H1 (cell line): ENCODE measurements at regions not wholly inside any gene's neighbourhood (a gene's known extent, or its start where the extent isn't known, plus 50 kb on each side); places are given as distances from the start of the nearest gene placed in this dataset.

Experiments used
- CTCF ChIA-PET: fragments of 300-600 bp; sonication (Branson Sonifier 250); formaldehyde crosslinking; loops from one replicate; lab custom pipeline; 2021; ENCODE audit not compliant: partially characterized antibody; lab: Charles Lee
- POLR2A ChIA-PET: fragments of 300-600 bp; sonication (Branson Sonifier 250); formaldehyde crosslinking; loops from one replicate; lab custom pipeline; 2021; ENCODE audit warnings: inconsistent platforms; ENCODE audit not compliant: partially characterized antibody; lab: Charles Lee
- DNase-seq, 2 experiments: peaks; one replicate each; pipeline versions ENCODE4 v3.0.0 to v3.0.0-alpha.2; 2010 to 2022; ENCODE audit warnings: low spot score in 2 of 2, low read depth in 1 of 2, mixed read lengths in 1 of 2
- FAIRE-seq: peaks from 2 replicates; lab custom pipeline; 2011; peaks lifted over from hg19 to GRCh38; lab: Jason Lieb, UNC
- H2AFZ ChIP-seq: 2 replicates; pipeline ENCODE4 v1.8.1; 2012; ENCODE audit warnings: low read length, inconsistent platforms
- H2AK5ac ChIP-seq: 2 replicates; pipeline ENCODE4 v1.6.1; 2013; ENCODE audit warnings: low read depth, low read length
- H2BK120ac ChIP-seq: replicated peaks from 2 replicates; pipeline ENCODE3; 2013; ENCODE audit warnings: low read depth, low read length, inconsistent platforms
- H2BK12ac ChIP-seq: 2 replicates; pipeline ENCODE4 v1.6.1; 2013; ENCODE audit warnings: low read depth, low read length
- H2BK15ac ChIP-seq: 2 replicates; pipeline ENCODE4 v1.6.1; 2013; ENCODE audit warnings: low read length
- H2BK20ac ChIP-seq: 2 replicates; pipeline ENCODE4 v1.6.1; 2013; ENCODE audit warnings: low read length
- H2BK5ac ChIP-seq: 2 replicates; pipeline ENCODE4 v1.6.1; 2013; ENCODE audit warnings: low read depth, low read length
- H3K14ac ChIP-seq: 2 replicates; pipeline ENCODE4 v1.6.1; 2013; ENCODE audit warnings: inconsistent platforms; ENCODE audit not compliant: insufficient read length
- H3K18ac ChIP-seq: 2 replicates; pipeline ENCODE4 v1.6.1; 2013; ENCODE audit warnings: low read length; ENCODE audit errors: extremely low read depth
- H3K23ac ChIP-seq: 2 replicates; pipeline ENCODE4 v1.6.1; 2013; ENCODE audit warnings: inconsistent platforms; ENCODE audit not compliant: insufficient read length
- H3K23me2 ChIP-seq: 2 replicates; pipeline ENCODE4 v1.6.1; 2013; ENCODE audit warnings: low read depth, low read length
- H3K27ac ChIP-seq: 2 replicates; pipeline ENCODE4 v1.6.1; 2011; ENCODE audit warnings: low read depth, low read length, inconsistent platforms
- H3K27me3 ChIP-seq, 4 experiments: replicated peaks in 1 of 4; 1 replicate in 1 of 4; 2 replicates in 3 of 4; pipeline versions ENCODE4 v1.6.1 to v1.8.1; 2011 to 2013; ENCODE audit warnings: low read length in 3 of 4, mild to moderate bottlenecking in 3 of 4, inconsistent platforms in 2 of 4, mixed read lengths in 2 of 4, moderate library complexity in 1 of 4; ENCODE audit not compliant: control insufficient read depth in 3 of 4, insufficient read depth in 3 of 4; ENCODE audit errors: extremely low read depth in 1 of 4
- H3K36me3 ChIP-seq, 4 experiments: 2 replicates each; pipeline versions ENCODE4 v1.6.1 to v1.8.1; 2011 to 2013; ENCODE audit warnings: mild to moderate bottlenecking in 4 of 4, low read length in 3 of 4, moderate library complexity in 2 of 4, control low read depth in 1 of 4, inconsistent platforms in 1 of 4; ENCODE audit not compliant: insufficient read depth in 4 of 4, control insufficient read depth in 2 of 4
- H3K4ac ChIP-seq: replicated peaks from 2 replicates; pipeline ENCODE3; 2013; ENCODE audit warnings: low read length, low read depth, mixed read lengths, inconsistent platforms; ENCODE audit not compliant: insufficient read length
- H3K4me1 ChIP-seq, 4 experiments: replicated peaks in 1 of 4; 1 replicate in 1 of 4; 2 replicates in 3 of 4; pipeline versions ENCODE4 v1.6.1 to v1.8.1; 2011 to 2013; ENCODE audit warnings: low read length in 3 of 4, inconsistent platforms in 2 of 4, mixed read lengths in 1 of 4; ENCODE audit not compliant: insufficient read depth in 4 of 4, control insufficient read depth in 3 of 4
- H3K4me2 ChIP-seq, 2 experiments: 2 replicates each; pipeline versions ENCODE4 v1.6.1 to v1.8.1; 2011 to 2013; ENCODE audit warnings: low read depth in 2 of 2, low read length in 2 of 2, control low read depth in 1 of 2, inconsistent platforms in 1 of 2, mild to moderate bottlenecking in 1 of 2; ENCODE audit not compliant: insufficient read depth in 1 of 2
- H3K4me3 ChIP-seq, 4 experiments: fragments of 200-600, 300-600 bp in 1 of 4; sonication (generic), shearing (Covaris generic), sonication (Bioruptor Twin) in 1 of 4; 2 replicates each; pipeline versions ENCODE4 v1.5.1 to v1.8.1; 2011 to 2016; ENCODE audit warnings: low read length in 4 of 4, low read depth in 3 of 4, control low read depth in 2 of 4, inconsistent platforms in 2 of 4, mild to moderate bottlenecking in 2 of 4, mixed read lengths in 1 of 4, moderate library complexity in 1 of 4; ENCODE audit not compliant: insufficient read depth in 2 of 4; ENCODE audit errors: extremely low read depth in 1 of 4
- H3K56ac ChIP-seq: replicated peaks from 2 replicates; pipeline ENCODE3; 2013; ENCODE audit warnings: low read depth, mild to moderate bottlenecking, mixed read lengths, low read length, inconsistent platforms; ENCODE audit not compliant: insufficient read length
- H3K79me1 ChIP-seq: 2 replicates; pipeline ENCODE4 v1.6.1; 2013; ENCODE audit warnings: low read depth, low read length, control low read depth
- H3K79me2 ChIP-seq, 2 experiments: 2 replicates each; pipeline versions ENCODE4 v1.6.1 to v1.8.1; 2012 to 2013; ENCODE audit warnings: low read length in 2 of 2, mild to moderate bottlenecking in 2 of 2, inconsistent platforms in 1 of 2; ENCODE audit not compliant: insufficient read depth in 2 of 2, control insufficient read depth in 1 of 2
- H3K9ac ChIP-seq, 4 experiments: replicated peaks in 1 of 4; 1 replicate in 1 of 4; 2 replicates in 3 of 4; pipeline versions ENCODE4 v1.6.1 to v1.8.1; 2011 to 2013; ENCODE audit warnings: low read depth in 3 of 4, low read length in 3 of 4, control low read depth in 2 of 4, mild to moderate bottlenecking in 2 of 4, moderate library complexity in 2 of 4, inconsistent platforms in 1 of 4; ENCODE audit errors: extremely low read depth in 1 of 4
- H3K9me3 ChIP-seq, 2 experiments: 2 replicates each; pipeline versions ENCODE4 v1.6.1 to v1.8.1; 2012 to 2013; ENCODE audit warnings: mild to moderate bottlenecking in 2 of 2, moderate library complexity in 2 of 2, control low read depth in 1 of 2, inconsistent platforms in 1 of 2, low read depth in 1 of 2, low read length in 1 of 2, mixed read lengths in 1 of 2; ENCODE audit not compliant: insufficient read depth in 2 of 2
- H4K20me1 ChIP-seq, 2 experiments: replicated peaks in 1 of 2; 2 replicates each; pipeline versions ENCODE3 to v1.8.1; 2011 to 2013; ENCODE audit warnings: inconsistent platforms in 2 of 2, low read length in 2 of 2, mild to moderate bottlenecking in 1 of 2; ENCODE audit not compliant: insufficient read depth in 2 of 2, control insufficient read depth in 1 of 2
- H4K5ac ChIP-seq: 2 replicates; pipeline ENCODE4 v1.6.1; 2013; ENCODE audit warnings: low read length, low read depth, mixed read lengths, inconsistent platforms; ENCODE audit not compliant: insufficient read length
- H4K8ac ChIP-seq: 2 replicates; pipeline ENCODE4 v1.8.0; 2013; ENCODE audit warnings: mild to moderate bottlenecking, moderate library complexity, low read length, inconsistent platforms; ENCODE audit not compliant: insufficient read depth; ENCODE audit errors: extremely low read depth
- H4K91ac ChIP-seq: replicated peaks from 2 replicates; pipeline ENCODE3; 2013; ENCODE audit warnings: low read length, mixed read lengths, inconsistent platforms; ENCODE audit not compliant: insufficient read length
- EGR1 ChIP-seq: IDR thresholded peaks from 2 replicates; pipeline ENCODE4 v1.6.1; 2011; ENCODE audit warnings: low read depth, low read length, borderline replicate concordance
- KDM4A ChIP-seq: IDR thresholded peaks from one replicate; pipeline ENCODE4 v1.7.1; 2012; ENCODE audit warnings: low read depth, mild to moderate bottlenecking, moderate library complexity, low read length, inconsistent platforms; ENCODE audit not compliant: severe bottlenecking
- SP2 ChIP-seq: IDR thresholded peaks from 2 replicates; pipeline ENCODE4 v1.6.1; 2012; ENCODE audit warnings: mild to moderate bottlenecking, low read length, inconsistent platforms
- TAF1 ChIP-seq: IDR thresholded peaks from 2 replicates; pipeline ENCODE4 v1.6.1; 2011; ENCODE audit warnings: mild to moderate bottlenecking, low read depth, low read length
- WGBS, 2 experiments: shearing (Covaris generic) in 1 of 2; methylation state at CpG; one replicate each; pipeline versions ENCODE4 v1.1.6 to v1.1.7; 2013 to 2015; ENCODE audit warnings: low lambda C conversion rate in 2 of 2, mixed read lengths in 2 of 2, inconsistent platforms in 1 of 2, low coverage in 1 of 2, missing lambda C conversion rate in 1 of 2; ENCODE audit not compliant: insufficient replicate concordance in 2 of 2, insufficient coverage in 1 of 2, insufficient read length in 1 of 2; ENCODE audit errors: extremely low coverage in 1 of 2, missing lambda C conversion rate in 1 of 2; 5-methylcytosine and 5-hydroxymethylcytosine counted together

DNA sequence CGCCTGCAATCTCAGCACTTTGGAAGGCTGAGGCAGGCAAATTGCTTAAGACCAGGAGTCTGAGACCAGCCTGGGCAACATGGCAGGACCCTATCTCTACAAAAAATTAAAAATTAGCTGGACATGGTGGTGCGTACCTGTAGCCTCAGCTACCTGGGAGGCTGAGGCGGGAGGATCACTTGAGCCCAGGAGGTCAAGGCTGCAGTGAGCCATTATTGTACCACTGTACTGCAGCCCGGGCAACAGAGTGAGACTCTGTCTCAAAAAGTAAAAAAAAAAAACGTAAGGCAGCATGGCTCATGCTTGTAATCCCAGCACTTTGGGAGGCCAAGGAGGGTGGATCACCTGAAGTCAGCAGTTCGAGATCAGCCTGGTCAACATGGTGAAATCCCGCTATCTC is 263.6 kb downstream of the PARN start:
- CTCF ChIA-PET: interaction anchor here (1.1 to 1.7 kb wide), 4 partner anchors 9 to 162 kb away, joined by 3 to 6 read pairs (median 4); no protein-coding TSS in a partner anchor
- no peak overlapping the region for H3K56ac ChIP-seq
- H2BK12ac ChIP-seq: no peak overlapping the region
- no peak overlapping the region for H3K27ac ChIP-seq
- H2BK120ac ChIP-seq: no peak overlapping the region
- H2BK5ac ChIP-seq: no peak overlapping the region
- H4K20me1 ChIP-seq: no peaks in the 10 kb centered on the region
- DNase-seq (no peak), FAIRE-seq (no peak)
- no peaks in the 10 kb centered on the region for H3K36me3 ChIP-seq
- H3K27me3 ChIP-seq: no peaks in the 10 kb centered on the region
- H4K8ac ChIP-seq: peak overlapping the region; percentile 35; the same call in 1 of the 2 replicates
- H3K14ac ChIP-seq: no peak overlapping the region
- TF ChIP-seq SP2 (no peak), TAF1 (no peak), EGR1 (no peak), KDM4A (no peak)
- H2BK20ac ChIP-seq: no peak overlapping the region
- POLR2A ChIA-PET: no interaction called here
- no peak overlapping the region for H4K5ac ChIP-seq
- H3K4me3 ChIP-seq: no peak overlapping the region
- H3K23me2 ChIP-seq: no peaks in the 10 kb centered on the region
- no peak overlapping the region for H3K18ac ChIP-seq
- no peak overlapping the region for H3K4ac ChIP-seq
- no peak overlapping the region for H3K9ac ChIP-seq
- no peaks in the 10 kb centered on the region for H3K79me1 ChIP-seq
- no peak overlapping the region for H2AK5ac ChIP-seq
- no peak overlapping the region for H3K4me2 ChIP-seq
- H3K4me1 ChIP-seq: peaks cover 0 to 2% (median 0%) of the 10 kb centered on the region in 4 experiments; a peak in 1 of 7 replicates
- no peaks in the 10 kb centered on the region for H3K79me2 ChIP-seq
- H3K9me3 ChIP-seq: no peaks in the 10 kb centered on the region
- H4K91ac ChIP-seq: no peak overlapping the region
- no peak overlapping the region for H3K23ac ChIP-seq
- WGBS, 2 experiments: 88% methylated on average over 7 of the region's 7 CpGs; no CpG with 5 or more reads in 1 of the 2 experiments
- H2AFZ ChIP-seq: no peak overlapping the region
- no peak overlapping the region for H2BK15ac ChIP-seq
